Endothelial cell (in vitro differentiated cells): ENCODE measurements at regions not wholly inside any gene's neighbourhood (a gene's known extent, or its start where the extent isn't known, plus 50 kb on each side); places are given as distances from the start of the nearest gene placed in this dataset.

Source experiments
- DNase-seq: peaks from one replicate; pipeline ENCODE4 v3.0.0; 2021; ENCODE audit warnings: low spot score
- H3K27ac Mint-ChIP-seq: one replicate; pipeline ENCODE4 v1.8.0; 2021; ENCODE audit warnings: mixed read lengths, inconsistent platforms; ENCODE audit not compliant: unreplicated experiment
- H3K27me3 Mint-ChIP-seq: one replicate; pipeline ENCODE4 v1.8.0; 2021; ENCODE audit warnings: mild to moderate bottlenecking, moderate library complexity, mixed read lengths, inconsistent platforms; ENCODE audit not compliant: unreplicated experiment
- H3K36me3 Mint-ChIP-seq: one replicate; pipeline ENCODE4 v1.8.0; 2021; ENCODE audit warnings: mild to moderate bottlenecking, low read depth, mixed read lengths, inconsistent platforms; ENCODE audit not compliant: unreplicated experiment
- H3K4me1 Mint-ChIP-seq: one replicate; pipeline ENCODE4 v1.8.0; 2021; ENCODE audit warnings: mild to moderate bottlenecking, mixed read lengths, inconsistent platforms; ENCODE audit not compliant: unreplicated experiment
- H3K4me3 Mint-ChIP-seq: one replicate; pipeline ENCODE4 v1.8.0; 2021; ENCODE audit warnings: mild to moderate bottlenecking, mixed read lengths, inconsistent platforms; ENCODE audit not compliant: unreplicated experiment
- H3K9me3 Mint-ChIP-seq: one replicate; pipeline ENCODE4 v1.8.0; 2021; ENCODE audit warnings: mixed read lengths, inconsistent platforms; ENCODE audit not compliant: unreplicated experiment
- CTCF ChIP-seq: fragments of 200-600 bp; sonication (generic); IDR thresholded peaks from one replicate; pipeline ENCODE4 v1.5.0; 2021; ENCODE audit warnings: antibody characterized with exemption; ENCODE audit not compliant: unreplicated experiment

- no peak overlapping the region for H3K4me3 Mint-ChIP-seq
- no peaks in the 10 kb centered on the region for H3K36me3 Mint-ChIP-seq
- no peak overlapping the region for H3K27ac Mint-ChIP-seq
- no peak for DNase-seq
- H3K9me3 Mint-ChIP-seq, result no peaks in the 10 kb centered on the region
- no peaks in the 10 kb centered on the region for H3K4me1 Mint-ChIP-seq
- TF ChIP-seq CTCF, result no peak
- no peaks in the 10 kb centered on the region for H3K27me3 Mint-ChIP-seq
Observed at GRCh38 chr13:53351021-53351420, 322.4 kb downstream of the OLFM4 start.

GRCh38 chr13:53357582-53357981, 329.0 kb downstream of the OLFM4 start:
- DNase-seq, result no peak
- Mint-ChIP-seq H3K27me3 (no peaks in the 10 kb centered on the region), H3K9me3 (no peaks in the 10 kb centered on the region), H3K4me3 (no peak overlapping the region), H3K4me1 (no peaks in the 10 kb centered on the region), H3K36me3 (no peaks in the 10 kb centered on the region), H3K27ac (no peak overlapping the region)
- TF ChIP-seq CTCF, result no peak

- Mint-ChIP-seq H3K27ac (no peak overlapping the region), H3K36me3 (no peaks in the 10 kb centered on the region), H3K9me3 (no peaks in the 10 kb centered on the region), H3K4me3 (no peak overlapping the region), H3K4me1 (no peaks in the 10 kb centered on the region), H3K27me3 (no peaks in the 10 kb centered on the region)
- TF ChIP-seq CTCF, result no peak
- no peak for DNase-seq
Observed at GRCh38 chr13:53368948-53369347, 340.3 kb downstream of the OLFM4 start.

GRCh38 chr13:53379485-53379884, 350.9 kb downstream of the OLFM4 start:
- no peak for DNase-seq
- no peak for TF ChIP-seq CTCF
- Mint-ChIP-seq H3K4me1 (no peaks in the 10 kb centered on the region), H3K27me3 (no peaks in the 10 kb centered on the region), H3K9me3 (no peaks in the 10 kb centered on the region), H3K27ac (no peak overlapping the region), H3K4me3 (no peak overlapping the region), H3K36me3 (no peaks in the 10 kb centered on the region)

GRCh38 chr13:53382008-53382407, 353.4 kb downstream of the OLFM4 start:
- no peak for TF ChIP-seq CTCF
- Mint-ChIP-seq H3K9me3 (no peaks in the 10 kb centered on the region), H3K27ac (no peak overlapping the region), H3K4me1 (no peaks in the 10 kb centered on the region), H3K4me3 (no peak overlapping the region), H3K27me3 (no peaks in the 10 kb centered on the region), H3K36me3 (no peaks in the 10 kb centered on the region)
- DNase-seq, result no peak
